SK-N-SH (cell line): ENCODE measurements at regions not wholly inside any gene's neighbourhood (a gene's known extent, or its start where the extent isn't known, plus 50 kb on each side); places are given as distances from the start of the nearest gene placed in this dataset.

ENCODE experiments used
- CTCF ChIA-PET: fragments of 300-600, 350-600 bp; formaldehyde crosslinking; extraction: SDS; loops from one replicate; lab custom pipeline; 2021; lab: Yijun Ruan, JAX
- POLR2A ChIA-PET: fragments of 350-600 bp; sonication (Branson Sonifier 250); formaldehyde crosslinking; extraction: SDS; loops from one replicate; lab custom pipeline; 2020; ENCODE audit warnings: antibody characterized with exemption, inconsistent platforms; lab: Yijun Ruan, JAX
- DNase-seq: peaks from one replicate; pipeline ENCODE4 v3.0.0; 2012
- H2AFZ ChIP-seq: fragments of 200-600 bp; sonication (generic); 2 replicates; pipeline ENCODE4 v1.8.1; 2016; ENCODE audit warnings: antibody characterized with exemption, mild to moderate bottlenecking, low read depth
- H3F3A ChIP-seq: fragments of 200-600 bp; sonication (generic); replicated peaks from 2 replicates; pipeline ENCODE3; 2016; ENCODE audit warnings: antibody characterized with exemption, mild to moderate bottlenecking; ENCODE audit not compliant: insufficient read depth
- H3K27ac ChIP-seq, 2 experiments: fragments of 200-500 bp in 1 of 2; fragments of 200-600 bp in 1 of 2; sonication (Bioruptor generic) in 1 of 2; sonication (generic), shearing (Covaris generic) in 1 of 2; 2 replicates each; pipeline versions ENCODE4 v1.5.1 to v1.6.1; 2014 to 2016; ENCODE audit warnings: low read depth in 2 of 2, inconsistent platforms in 1 of 2, low read length in 1 of 2, mild to moderate bottlenecking in 1 of 2, mixed read lengths in 1 of 2
- H3K27me3 ChIP-seq: fragments of 200-600 bp; sonication (generic), shearing (Covaris generic); 2 replicates; pipeline ENCODE4 v1.6.1; 2016; ENCODE audit warnings: mixed run types; ENCODE audit not compliant: insufficient read depth
- H3K36me3 ChIP-seq, 2 experiments: fragments of 200-500 bp in 1 of 2; fragments of 200-600 bp in 1 of 2; sonication (Bioruptor generic) in 1 of 2; sonication (generic) in 1 of 2; replicated peaks in 1 of 2; 2 replicates each; pipeline versions ENCODE3 to v1.5.1; 2014 to 2016; ENCODE audit warnings: low read length in 1 of 2, mild to moderate bottlenecking in 1 of 2; ENCODE audit not compliant: insufficient read depth in 2 of 2, control insufficient read depth in 1 of 2
- H3K4me1 ChIP-seq, 2 experiments: fragments of 200-500 bp in 1 of 2; fragments of 200-600 bp in 1 of 2; sonication (Bioruptor generic) in 1 of 2; sonication (generic), shearing (Covaris generic) in 1 of 2; 2 replicates each; pipeline versions ENCODE4 v1.5.1 to v1.6.1; 2014 to 2016; ENCODE audit warnings: low read depth in 1 of 2, low read length in 1 of 2, mixed run types in 1 of 2; ENCODE audit not compliant: insufficient read depth in 2 of 2, control insufficient read depth in 1 of 2
- H3K4me2 ChIP-seq: fragments of 200-600 bp; sonication (generic), shearing (Covaris generic); 2 replicates; pipeline ENCODE4 v1.6.1; 2017; ENCODE audit warnings: mixed run types
- H3K4me3 ChIP-seq, 2 experiments: fragments of 200-500 bp in 1 of 2; fragments of 200-600 bp in 1 of 2; sonication (Bioruptor generic) in 1 of 2; sonication (generic), shearing (Covaris generic) in 1 of 2; 2 replicates each; pipeline versions ENCODE4 v1.5.1 to v1.8.1; 2014 to 2016; ENCODE audit warnings: low read depth in 2 of 2, inconsistent platforms in 1 of 2, low read length in 1 of 2, mild to moderate bottlenecking in 1 of 2, mixed read lengths in 1 of 2, moderate library complexity in 1 of 2
- H3K79me2 ChIP-seq: fragments of 200-600 bp; sonication (generic); 2 replicates; pipeline ENCODE4 v1.8.1; 2017; ENCODE audit warnings: mild to moderate bottlenecking; ENCODE audit not compliant: insufficient read depth
- H3K9ac ChIP-seq: fragments of 200-600 bp; sonication (generic); 2 replicates; pipeline ENCODE4 v1.6.1; 2017; ENCODE audit warnings: mixed run types
- H3K9me2 ChIP-seq: fragments of 200-600 bp; sonication (generic); 2 replicates; pipeline ENCODE4 v1.6.1; 2017; ENCODE audit warnings: mixed run types
- H3K9me3 ChIP-seq: fragments of 200-600 bp; sonication (generic); 2 replicates; pipeline ENCODE4 v1.6.1; 2017; ENCODE audit warnings: mixed run types, mild to moderate bottlenecking, moderate library complexity
- H4K20me1 ChIP-seq: fragments of 200-600 bp; sonication (generic); 2 replicates; pipeline ENCODE4 v1.6.1; 2017; ENCODE audit warnings: mild to moderate bottlenecking, mixed run types; ENCODE audit not compliant: insufficient read depth
- CHD2 ChIP-seq: fragments of 150-350 bp; IDR thresholded peaks from 2 replicates; pipeline ENCODE4 v1.6.1; 2018; ENCODE audit warnings: low read length; ENCODE audit not compliant: partially characterized antibody
- ELF1 ChIP-seq: IDR thresholded peaks from 2 replicates; pipeline ENCODE4 v1.4.0; 2012
- EP300 ChIP-seq, 2 experiments: IDR thresholded peaks; 2 replicates each; pipeline versions ENCODE4 v1.4.0 to v1.6.1; 2012; ENCODE audit warnings: borderline replicate concordance in 1 of 2, low read depth in 1 of 2, low read length in 1 of 2
- GABPA ChIP-seq: IDR thresholded peaks from 2 replicates; pipeline ENCODE4 v1.4.0; 2012; ENCODE audit warnings: low read depth, mild to moderate bottlenecking
- JUND ChIP-seq: IDR thresholded peaks from 2 replicates; pipeline ENCODE4 v1.4.0; 2012
- MEF2A ChIP-seq: IDR thresholded peaks from 2 replicates; pipeline ENCODE4 v1.4.0; 2012; ENCODE audit warnings: low read depth, borderline replicate concordance
- RFX5 ChIP-seq: IDR thresholded peaks from 2 replicates; pipeline ENCODE4 v1.6.1; 2012; ENCODE audit warnings: mild to moderate bottlenecking, improper control_type of control experiment, low read length
- SIN3A ChIP-seq: IDR thresholded peaks from 2 replicates; pipeline ENCODE4 v1.6.1; 2012; ENCODE audit warnings: low read depth, mild to moderate bottlenecking, low read length, moderate library complexity, borderline replicate concordance
- WGBS: methylation state at CpG from one replicate; pipeline ENCODE4 v1.1.6; 2017; ENCODE audit warnings: low lambda C conversion rate; 5-methylcytosine and 5-hydroxymethylcytosine counted together
- TF ChIP-seq, protein P1 (sequence below): IDR thresholded peaks from 2 replicates; pipeline ENCODE4 v1.6.1; 2012; ENCODE audit warnings: mild to moderate bottlenecking, low read depth, low read length, moderate library complexity
- TF ChIP-seq, protein P2 (sequence below): IDR thresholded peaks from 2 replicates; pipeline ENCODE4 v1.4.0; 2012; ENCODE audit warnings: low read depth, borderline replicate concordance
- TF ChIP-seq, protein P3 (sequence below): fragments of 150-350 bp; IDR thresholded peaks from 2 replicates; pipeline ENCODE4 v1.6.1; 2017; ENCODE audit warnings: antibody characterized with exemption, low read length, low read depth, borderline replicate concordance
- TF ChIP-seq, protein P4 (sequence below): fragments of 150-350 bp; IDR thresholded peaks from 2 replicates; pipeline ENCODE4 v1.6.1; 2016; ENCODE audit warnings: mild to moderate bottlenecking, low read depth, low read length

DNA sequence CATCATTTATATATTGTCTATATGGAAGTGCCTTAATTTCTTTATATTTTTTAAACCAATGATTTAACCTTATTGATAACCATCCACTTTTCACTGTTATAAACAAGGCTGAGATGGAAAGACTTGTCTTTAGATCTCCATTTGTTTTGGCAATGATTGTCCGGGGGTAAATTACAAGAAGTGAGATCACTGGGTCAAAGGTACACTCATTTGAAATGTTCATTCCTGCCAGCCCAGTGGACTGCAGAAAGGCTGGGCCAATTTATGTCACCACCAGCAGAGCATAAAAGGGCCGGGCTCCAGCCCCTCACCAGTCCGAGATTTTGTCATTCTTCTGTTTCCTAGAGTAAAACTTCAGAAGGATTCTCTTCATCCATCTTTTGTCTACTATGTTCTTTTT lies 93.6 kb upstream of the NEO1 start (continued):
- TF ChIP-seq, protein P1, sequence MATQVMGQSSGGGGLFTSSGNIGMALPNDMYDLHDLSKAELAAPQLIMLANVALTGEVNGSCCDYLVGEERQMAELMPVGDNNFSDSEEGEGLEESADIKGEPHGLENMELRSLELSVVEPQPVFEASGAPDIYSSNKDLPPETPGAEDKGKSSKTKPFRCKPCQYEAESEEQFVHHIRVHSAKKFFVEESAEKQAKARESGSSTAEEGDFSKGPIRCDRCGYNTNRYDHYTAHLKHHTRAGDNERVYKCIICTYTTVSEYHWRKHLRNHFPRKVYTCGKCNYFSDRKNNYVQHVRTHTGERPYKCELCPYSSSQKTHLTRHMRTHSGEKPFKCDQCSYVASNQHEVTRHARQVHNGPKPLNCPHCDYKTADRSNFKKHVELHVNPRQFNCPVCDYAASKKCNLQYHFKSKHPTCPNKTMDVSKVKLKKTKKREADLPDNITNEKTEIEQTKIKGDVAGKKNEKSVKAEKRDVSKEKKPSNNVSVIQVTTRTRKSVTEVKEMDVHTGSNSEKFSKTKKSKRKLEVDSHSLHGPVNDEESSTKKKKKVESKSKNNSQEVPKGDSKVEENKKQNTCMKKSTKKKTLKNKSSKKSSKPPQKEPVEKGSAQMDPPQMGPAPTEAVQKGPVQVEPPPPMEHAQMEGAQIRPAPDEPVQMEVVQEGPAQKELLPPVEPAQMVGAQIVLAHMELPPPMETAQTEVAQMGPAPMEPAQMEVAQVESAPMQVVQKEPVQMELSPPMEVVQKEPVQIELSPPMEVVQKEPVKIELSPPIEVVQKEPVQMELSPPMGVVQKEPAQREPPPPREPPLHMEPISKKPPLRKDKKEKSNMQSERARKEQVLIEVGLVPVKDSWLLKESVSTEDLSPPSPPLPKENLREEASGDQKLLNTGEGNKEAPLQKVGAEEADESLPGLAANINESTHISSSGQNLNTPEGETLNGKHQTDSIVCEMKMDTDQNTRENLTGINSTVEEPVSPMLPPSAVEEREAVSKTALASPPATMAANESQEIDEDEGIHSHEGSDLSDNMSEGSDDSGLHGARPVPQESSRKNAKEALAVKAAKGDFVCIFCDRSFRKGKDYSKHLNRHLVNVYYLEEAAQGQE = no peak
- no peak for TF ChIP-seq GABPA
- no peak for TF ChIP-seq JUND
- no peak for TF ChIP-seq CHD2
- no peak for TF ChIP-seq EP300 (IDR thresholded peaks at IDR 0.05; ENCODE audit: borderline replicate concordance in 1 of 2, low read depth in 1 of 2, low read length in 1 of 2)

DNA sequence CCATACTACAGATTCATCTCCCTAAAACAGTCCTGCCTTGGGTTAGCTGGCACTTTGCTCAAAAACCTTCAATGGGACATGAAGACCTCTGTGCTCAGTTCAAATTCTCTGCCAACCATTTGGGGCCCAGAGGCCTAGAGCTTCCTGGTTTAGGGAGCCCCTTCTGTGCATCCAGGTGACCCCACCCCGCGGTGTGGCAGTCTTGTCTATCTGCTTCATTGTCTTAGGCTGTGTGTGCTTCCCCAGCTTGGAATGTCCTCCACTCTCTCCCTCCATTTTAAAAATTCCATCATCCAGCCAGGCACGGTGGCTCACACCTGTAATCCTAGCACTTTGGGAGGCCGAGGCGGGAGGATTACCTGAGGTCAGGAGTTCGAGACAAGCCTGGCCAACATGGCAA lies 99.0 kb upstream of the NEO1 start:
- Histone ChIP-seq H3K4me3 (no peak overlapping the region), H2AFZ (no peak overlapping the region), H4K20me1 (no peaks in the 10 kb centered on the region), H3K4me2 (no peak overlapping the region), H3K9me3 (no peaks in the 10 kb centered on the region), H3F3A (no peaks in the 10 kb centered on the region), H3K79me2 (no peaks in the 10 kb centered on the region), H3K9me2 (no peaks in the 10 kb centered on the region), H3K27ac (no peak overlapping the region), H3K9ac (no peak overlapping the region), H3K4me1 (no peaks in the 10 kb centered on the region), H3K36me3 (no peaks in the 10 kb centered on the region), H3K27me3 (no peaks in the 10 kb centered on the region)
- ChIA-PET CTCF (interaction anchor here (1.0 kb wide), 1 partner anchor 50 kb away, joined by 3 read pairs; no protein-coding TSS in a partner anchor), POLR2A (no interaction called here)
- WGBS = 68% methylated on average over 6 of the region's 6 CpGs
- TF ChIP-seq, protein P2, sequence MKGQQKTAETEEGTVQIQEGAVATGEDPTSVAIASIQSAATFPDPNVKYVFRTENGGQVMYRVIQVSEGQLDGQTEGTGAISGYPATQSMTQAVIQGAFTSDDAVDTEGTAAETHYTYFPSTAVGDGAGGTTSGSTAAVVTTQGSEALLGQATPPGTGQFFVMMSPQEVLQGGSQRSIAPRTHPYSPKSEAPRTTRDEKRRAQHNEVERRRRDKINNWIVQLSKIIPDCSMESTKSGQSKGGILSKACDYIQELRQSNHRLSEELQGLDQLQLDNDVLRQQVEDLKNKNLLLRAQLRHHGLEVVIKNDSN = no peak
- TF ChIP-seq ELF1 (no peak), EP300 (IDR thresholded peaks at IDR 0.05; ENCODE audit: borderline replicate concordance in 1 of 2, low read depth in 1 of 2, low read length in 1 of 2) (no peak), RFX5 (no peak), MEF2A (no peak), SIN3A (no peak)
- TF ChIP-seq, protein P1 = no peak
- TF ChIP-seq, protein P3, sequence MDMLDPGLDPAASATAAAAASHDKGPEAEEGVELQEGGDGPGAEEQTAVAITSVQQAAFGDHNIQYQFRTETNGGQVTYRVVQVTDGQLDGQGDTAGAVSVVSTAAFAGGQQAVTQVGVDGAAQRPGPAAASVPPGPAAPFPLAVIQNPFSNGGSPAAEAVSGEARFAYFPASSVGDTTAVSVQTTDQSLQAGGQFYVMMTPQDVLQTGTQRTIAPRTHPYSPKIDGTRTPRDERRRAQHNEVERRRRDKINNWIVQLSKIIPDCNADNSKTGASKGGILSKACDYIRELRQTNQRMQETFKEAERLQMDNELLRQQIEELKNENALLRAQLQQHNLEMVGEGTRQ = no peak
- TF ChIP-seq, protein P4, sequence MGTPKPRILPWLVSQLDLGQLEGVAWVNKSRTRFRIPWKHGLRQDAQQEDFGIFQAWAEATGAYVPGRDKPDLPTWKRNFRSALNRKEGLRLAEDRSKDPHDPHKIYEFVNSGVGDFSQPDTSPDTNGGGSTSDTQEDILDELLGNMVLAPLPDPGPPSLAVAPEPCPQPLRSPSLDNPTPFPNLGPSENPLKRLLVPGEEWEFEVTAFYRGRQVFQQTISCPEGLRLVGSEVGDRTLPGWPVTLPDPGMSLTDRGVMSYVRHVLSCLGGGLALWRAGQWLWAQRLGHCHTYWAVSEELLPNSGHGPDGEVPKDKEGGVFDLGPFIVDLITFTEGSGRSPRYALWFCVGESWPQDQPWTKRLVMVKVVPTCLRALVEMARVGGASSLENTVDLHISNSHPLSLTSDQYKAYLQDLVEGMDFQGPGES = no peak
- no peak for DNase-seq
